GM23338 (cell line): ENCODE measurements at regions not wholly inside any gene's neighbourhood (a gene's known extent, or its start where the extent isn't known, plus 50 kb on each side); places are given as distances from the start of the nearest gene placed in this dataset.

Source experiments
- ATAC-seq: fragments of 200-7000 bp; cut with Tn5 transposase; 3 replicates; pipeline ENCODE4 v1.9.1; 2020
- DNase-seq: peaks from one replicate; pipeline ENCODE4 v3.0.0-alpha.2; 2015; ENCODE audit warnings: low spot score
- H2AFZ ChIP-seq: fragments of 200-600 bp; sonication (generic); 2 replicates; pipeline ENCODE4 v1.8.0; 2016; ENCODE audit warnings: antibody characterized with exemption, mild to moderate bottlenecking, moderate library complexity
- H3F3A ChIP-seq: fragments of 200-600 bp; sonication (generic); replicated peaks from 2 replicates; pipeline ENCODE4 v1.8.0; 2017; ENCODE audit warnings: antibody characterized with exemption, mixed run types, low read depth
- H3K27ac ChIP-seq: fragments of 200-600 bp; sonication (generic); 2 replicates; pipeline ENCODE4 v1.6.1; 2016; ENCODE audit warnings: low read depth
- H3K27me3 ChIP-seq: fragments of 200-600 bp; sonication (generic); 2 replicates; pipeline ENCODE4 v1.8.0; 2016; ENCODE audit warnings: mild to moderate bottlenecking, mixed run types, moderate library complexity; ENCODE audit not compliant: insufficient read depth
- H3K36me3 ChIP-seq: fragments of 200-600 bp; sonication (generic); 2 replicates; pipeline ENCODE4 v1.8.0; 2016; ENCODE audit warnings: mild to moderate bottlenecking; ENCODE audit not compliant: insufficient read depth
- H3K4me1 ChIP-seq: fragments of 200-600 bp; sonication (generic); 2 replicates; pipeline ENCODE4 v1.8.0; 2016; ENCODE audit warnings: mild to moderate bottlenecking, moderate library complexity; ENCODE audit not compliant: insufficient read depth
- H3K4me2 ChIP-seq: fragments of 200-600 bp; sonication (generic); 2 replicates; pipeline ENCODE4 v1.7.1; 2017; ENCODE audit warnings: mixed run types
- H3K4me3 ChIP-seq: fragments of 200-600 bp; sonication (generic); 2 replicates; pipeline ENCODE4 v1.6.1; 2016; ENCODE audit warnings: mixed run types
- H3K79me2 ChIP-seq: fragments of 200-600 bp; sonication (generic); replicated peaks from 2 replicates; pipeline ENCODE4 v1.8.0; 2017; ENCODE audit warnings: mild to moderate bottlenecking; ENCODE audit not compliant: insufficient read depth
- H3K9me2 ChIP-seq: fragments of 200-600 bp; sonication (generic); 2 replicates; pipeline ENCODE4 v1.8.0; 2017; ENCODE audit not compliant: insufficient read depth
- H4K20me1 ChIP-seq: fragments of 200-600 bp; sonication (generic); replicated peaks from 2 replicates; pipeline ENCODE4 v1.8.0; 2017; ENCODE audit warnings: mild to moderate bottlenecking; ENCODE audit not compliant: insufficient read depth
- H3K27ac Mint-ChIP-seq: 2 replicates; pipeline ENCODE4 v1.8.0; 2020; ENCODE audit warnings: inconsistent platforms, mild to moderate bottlenecking, moderate library complexity, mixed read lengths
- H3K27me3 Mint-ChIP-seq: 3 replicates; pipeline ENCODE4 v1.8.0; 2022; ENCODE audit warnings: low read depth, mild to moderate bottlenecking, moderate library complexity, mixed read lengths, inconsistent platforms; ENCODE audit not compliant: insufficient read depth, poor library complexity
- H3K36me3 Mint-ChIP-seq: 3 replicates; pipeline ENCODE4 v1.8.0; 2021; ENCODE audit warnings: low read depth, mild to moderate bottlenecking, inconsistent platforms, moderate library complexity, mixed read lengths
- H3K4me1 Mint-ChIP-seq: 3 replicates; pipeline ENCODE4 v1.8.0; 2020; ENCODE audit warnings: mild to moderate bottlenecking, inconsistent platforms, mixed read lengths
- H3K4me3 Mint-ChIP-seq: 3 replicates; pipeline ENCODE4 v1.8.0; 2021; ENCODE audit warnings: moderate library complexity, mild to moderate bottlenecking, inconsistent platforms, mixed read lengths
- H3K9me3 Mint-ChIP-seq: 3 replicates; pipeline ENCODE4 v1.8.0; 2020; ENCODE audit warnings: moderate library complexity, mild to moderate bottlenecking, inconsistent platforms, mixed read lengths
- CREB1 ChIP-seq: fragments of 250-450 bp; sonication (Bioruptor Pico); IDR thresholded peaks from 2 replicates; pipeline ENCODE4 v1.5.0; 2020; ENCODE audit warnings: low read depth, mild to moderate bottlenecking, moderate library complexity
- EZH2phosphoT487 ChIP-seq: fragments of 200-600 bp; sonication (generic); IDR thresholded peaks from one replicate; pipeline ENCODE4 v1.8.1; 2018; ENCODE audit warnings: antibody characterized with exemption; ENCODE audit not compliant: unreplicated experiment
- JUNB ChIP-seq: IDR thresholded peaks from one replicate; pipeline ENCODE4 v1.6.1; 2016; ENCODE audit warnings: antibody characterized with exemption; ENCODE audit not compliant: unreplicated experiment
- NANOG ChIP-seq: IDR thresholded peaks from 2 replicates; pipeline ENCODE4 v1.6.1; 2016; ENCODE audit warnings: antibody characterized with exemption, borderline replicate concordance
- POLR2AphosphoS5 ChIP-seq: IDR thresholded peaks from 2 replicates; pipeline ENCODE4 v1.6.1; 2016; ENCODE audit warnings: antibody characterized with exemption, low read depth
- ZNF114 ChIP-seq: fragments of 250-450 bp; sonication (Bioruptor Pico); IDR thresholded peaks from 2 replicates; pipeline ENCODE4 v1.5.0; 2020; ENCODE audit warnings: mild to moderate bottlenecking, moderate library complexity
- ZNF331 ChIP-seq: fragments of 250-450 bp; sonication (Bioruptor Pico); IDR thresholded peaks from 2 replicates; pipeline ENCODE4 v1.5.0; 2020; ENCODE audit warnings: low read depth, mild to moderate bottlenecking, moderate library complexity
- TF ChIP-seq, protein P1 (sequence below): fragments of 250-450 bp; sonication (Bioruptor Pico); IDR thresholded peaks from 2 replicates; pipeline ENCODE4 v1.5.0; 2020; ENCODE audit warnings: mild to moderate bottlenecking, moderate library complexity
- TF ChIP-seq, protein P2 (sequence below): IDR thresholded peaks from 2 replicates; pipeline ENCODE4 v1.6.1; 2016; ENCODE audit warnings: antibody characterized with exemption

DNA sequence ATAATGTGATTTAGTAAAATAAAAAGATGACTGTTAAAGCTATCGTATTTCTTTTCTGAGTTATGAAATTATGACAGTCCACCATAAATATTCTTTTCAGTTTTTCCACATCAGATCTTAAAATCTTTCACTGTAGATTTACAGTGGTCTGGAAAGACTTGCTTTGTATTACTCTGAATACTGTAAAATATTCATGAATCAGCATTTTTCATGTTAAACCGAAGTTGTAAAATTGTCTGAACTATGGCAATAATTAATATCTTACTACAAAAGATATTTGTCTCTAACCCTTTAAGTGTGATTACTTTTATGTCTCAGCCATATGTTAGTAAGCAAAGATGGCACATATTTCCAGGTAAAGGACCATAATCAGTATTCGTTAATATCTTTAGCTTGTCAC is 1397.2 kb upstream of the PCDH9 start:
- no peaks in the 10 kb centered on the region for H3K4me1 Mint-ChIP-seq
- no peak for DNase-seq

DNA sequence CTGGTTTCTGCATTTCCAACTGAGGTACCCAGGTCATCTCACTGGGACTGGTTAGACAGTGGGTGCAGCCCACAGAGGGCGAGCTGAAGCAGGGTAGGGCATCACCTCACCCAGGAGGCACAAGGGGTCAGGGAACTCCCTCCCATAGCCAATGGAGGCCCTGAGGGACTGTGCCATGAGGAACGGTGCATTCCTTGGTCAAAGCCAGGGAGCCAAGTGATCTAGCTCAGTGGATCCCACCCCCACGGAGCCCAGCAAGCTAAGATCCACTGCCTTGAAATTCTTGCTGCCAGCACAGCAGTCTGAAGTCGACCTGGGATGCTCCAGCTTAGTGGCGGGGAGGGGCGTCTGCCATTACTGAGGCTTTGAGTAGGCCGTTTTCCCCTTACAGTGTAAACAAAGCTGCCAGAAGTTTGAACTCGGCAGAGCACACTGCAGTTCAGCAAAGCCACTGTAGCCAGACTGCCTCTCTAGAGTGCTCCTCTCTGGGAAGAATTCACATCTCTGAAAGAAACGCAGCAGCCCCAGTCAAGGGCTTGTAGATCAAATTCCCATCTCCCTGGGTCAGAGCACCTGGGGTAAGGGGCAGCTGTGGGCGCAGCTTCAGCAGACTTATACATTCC is 1386.6 kb upstream of the PCDH9 start:
- Histone ChIP-seq H3K4me2 (no peak overlapping the region), H3F3A (no peaks in the 10 kb centered on the region), H3K9me2 (no peaks in the 10 kb centered on the region; the same call in 1 of the 2 replicates), H4K20me1 (no peaks in the 10 kb centered on the region), H3K79me2 (no peaks in the 10 kb centered on the region), H3K4me1 (no peaks in the 10 kb centered on the region), H2AFZ (no peak overlapping the region), H3K27ac (no peak overlapping the region), H3K27me3 (no peaks in the 10 kb centered on the region), H3K4me3 (no peak overlapping the region), H3K36me3 (no peaks in the 10 kb centered on the region)
- Mint-ChIP-seq H3K27ac (no peak overlapping the region), H3K27me3 (no peaks in the 10 kb centered on the region), H3K36me3 (peaks cover 8% of the 10 kb centered on the region; the same call in 2 of the 3 replicates), H3K9me3 (peaks cover 13% of the 10 kb centered on the region; the same call in 2 of the 3 replicates), H3K4me3 (no peak overlapping the region), H3K4me1 (no peaks in the 10 kb centered on the region)
- no peak for DNase-seq
- ATAC-seq = no peak
- TF ChIP-seq, protein P1, sequence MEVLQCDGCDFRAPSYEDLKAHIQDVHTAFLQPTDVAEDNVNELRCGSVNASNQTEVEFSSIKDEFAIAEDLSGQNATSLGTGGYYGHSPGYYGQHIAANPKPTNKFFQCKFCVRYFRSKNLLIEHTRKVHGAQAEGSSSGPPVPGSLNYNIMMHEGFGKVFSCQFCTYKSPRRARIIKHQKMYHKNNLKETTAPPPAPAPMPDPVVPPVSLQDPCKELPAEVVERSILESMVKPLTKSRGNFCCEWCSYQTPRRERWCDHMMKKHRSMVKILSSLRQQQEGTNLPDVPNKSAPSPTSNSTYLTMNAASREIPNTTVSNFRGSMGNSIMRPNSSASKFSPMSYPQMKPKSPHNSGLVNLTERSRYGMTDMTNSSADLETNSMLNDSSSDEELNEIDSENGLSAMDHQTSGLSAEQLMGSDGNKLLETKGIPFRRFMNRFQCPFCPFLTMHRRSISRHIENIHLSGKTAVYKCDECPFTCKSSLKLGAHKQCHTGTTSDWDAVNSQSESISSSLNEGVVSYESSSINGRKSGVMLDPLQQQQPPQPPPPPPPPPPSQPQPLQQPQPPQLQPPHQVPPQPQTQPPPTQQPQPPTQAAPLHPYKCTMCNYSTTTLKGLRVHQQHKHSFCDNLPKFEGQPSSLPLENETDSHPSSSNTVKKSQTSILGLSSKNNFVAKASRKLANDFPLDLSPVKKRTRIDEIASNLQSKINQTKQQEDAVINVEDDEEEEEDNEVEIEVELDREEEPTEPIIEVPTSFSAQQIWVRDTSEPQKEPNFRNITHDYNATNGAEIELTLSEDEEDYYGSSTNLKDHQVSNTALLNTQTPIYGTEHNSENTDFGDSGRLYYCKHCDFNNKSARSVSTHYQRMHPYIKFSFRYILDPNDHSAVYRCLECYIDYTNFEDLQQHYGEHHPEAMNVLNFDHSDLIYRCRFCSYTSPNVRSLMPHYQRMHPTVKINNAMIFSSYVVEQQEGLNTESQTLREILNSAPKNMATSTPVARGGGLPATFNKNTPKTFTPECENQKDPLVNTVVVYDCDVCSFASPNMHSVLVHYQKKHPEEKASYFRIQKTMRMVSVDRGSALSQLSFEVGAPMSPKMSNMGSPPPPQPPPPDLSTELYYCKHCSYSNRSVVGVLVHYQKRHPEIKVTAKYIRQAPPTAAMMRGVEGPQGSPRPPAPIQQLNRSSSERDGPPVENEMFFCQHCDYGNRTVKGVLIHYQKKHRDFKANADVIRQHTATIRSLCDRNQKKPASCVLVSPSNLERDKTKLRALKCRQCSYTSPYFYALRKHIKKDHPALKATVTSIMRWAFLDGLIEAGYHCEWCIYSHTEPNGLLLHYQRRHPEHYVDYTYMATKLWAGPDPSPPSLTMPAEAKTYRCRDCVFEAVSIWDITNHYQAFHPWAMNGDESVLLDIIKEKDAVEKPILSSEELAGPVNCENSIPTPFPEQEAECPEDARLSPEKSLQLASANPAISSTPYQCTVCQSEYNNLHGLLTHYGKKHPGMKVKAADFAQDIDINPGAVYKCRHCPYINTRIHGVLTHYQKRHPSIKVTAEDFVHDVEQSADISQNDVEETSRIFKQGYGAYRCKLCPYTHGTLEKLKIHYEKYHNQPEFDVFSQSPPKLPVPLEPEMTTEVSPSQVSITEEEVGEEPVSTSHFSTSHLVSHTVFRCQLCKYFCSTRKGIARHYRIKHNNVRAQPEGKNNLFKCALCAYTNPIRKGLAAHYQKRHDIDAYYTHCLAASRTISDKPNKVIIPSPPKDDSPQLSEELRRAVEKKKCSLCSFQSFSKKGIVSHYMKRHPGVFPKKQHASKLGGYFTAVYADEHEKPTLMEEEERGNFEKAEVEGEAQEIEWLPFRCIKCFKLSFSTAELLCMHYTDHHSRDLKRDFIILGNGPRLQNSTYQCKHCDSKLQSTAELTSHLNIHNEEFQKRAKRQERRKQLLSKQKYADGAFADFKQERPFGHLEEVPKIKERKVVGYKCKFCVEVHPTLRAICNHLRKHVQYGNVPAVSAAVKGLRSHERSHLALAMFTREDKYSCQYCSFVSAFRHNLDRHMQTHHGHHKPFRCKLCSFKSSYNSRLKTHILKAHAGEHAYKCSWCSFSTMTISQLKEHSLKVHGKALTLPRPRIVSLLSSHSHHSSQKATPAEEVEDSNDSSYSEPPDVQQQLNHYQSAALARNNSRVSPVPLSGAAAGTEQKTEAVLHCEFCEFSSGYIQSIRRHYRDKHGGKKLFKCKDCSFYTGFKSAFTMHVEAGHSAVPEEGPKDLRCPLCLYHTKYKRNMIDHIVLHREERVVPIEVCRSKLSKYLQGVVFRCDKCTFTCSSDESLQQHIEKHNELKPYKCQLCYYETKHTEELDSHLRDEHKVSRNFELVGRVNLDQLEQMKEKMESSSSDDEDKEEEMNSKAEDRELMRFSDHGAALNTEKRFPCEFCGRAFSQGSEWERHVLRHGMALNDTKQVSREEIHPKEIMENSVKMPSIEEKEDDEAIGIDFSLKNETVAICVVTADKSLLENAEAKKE (CRISPR knock-in tag) = no peak
- TF ChIP-seq EZH2phosphoT487 = no peak
- TF ChIP-seq NANOG = no peak
- TF ChIP-seq JUNB = no peak
- TF ChIP-seq POLR2AphosphoS5 = no peak
- TF ChIP-seq, protein P2, sequence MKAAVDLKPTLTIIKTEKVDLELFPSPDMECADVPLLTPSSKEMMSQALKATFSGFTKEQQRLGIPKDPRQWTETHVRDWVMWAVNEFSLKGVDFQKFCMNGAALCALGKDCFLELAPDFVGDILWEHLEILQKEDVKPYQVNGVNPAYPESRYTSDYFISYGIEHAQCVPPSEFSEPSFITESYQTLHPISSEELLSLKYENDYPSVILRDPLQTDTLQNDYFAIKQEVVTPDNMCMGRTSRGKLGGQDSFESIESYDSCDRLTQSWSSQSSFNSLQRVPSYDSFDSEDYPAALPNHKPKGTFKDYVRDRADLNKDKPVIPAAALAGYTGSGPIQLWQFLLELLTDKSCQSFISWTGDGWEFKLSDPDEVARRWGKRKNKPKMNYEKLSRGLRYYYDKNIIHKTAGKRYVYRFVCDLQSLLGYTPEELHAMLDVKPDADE = no peak
- TF ChIP-seq CREB1 (CRISPR knock-in tag) = no peak

More for the DNA sequence above, 1397.2 kb upstream of the PCDH9 start:
- H3K9me2 ChIP-seq = no peaks in the 10 kb centered on the region
- Mint-ChIP-seq H3K27me3 (no peaks in the 10 kb centered on the region), H3K9me3 (peaks cover 6% of the 10 kb centered on the region; the same call in 1 of the 3 replicates), H3K4me3 (no peak overlapping the region), H3K36me3 (no peaks in the 10 kb centered on the region), H3K27ac (no peak overlapping the region)
- H3K79me2 ChIP-seq = no peaks in the 10 kb centered on the region
- no peak for TF ChIP-seq ZNF114 (CRISPR knock-in tag)
- no peak for TF ChIP-seq JUNB
- TF ChIP-seq NANOG = no peak
- no peak for TF ChIP-seq CREB1 (CRISPR knock-in tag)
- TF ChIP-seq ZNF331 (CRISPR knock-in tag) = no peak
- TF ChIP-seq, protein P2 = no peak
- H4K20me1 ChIP-seq = no peaks in the 10 kb centered on the region
- no peak overlapping the region for H3K4me3 ChIP-seq
- no peaks in the 10 kb centered on the region for H3K27me3 ChIP-seq
- ATAC-seq = no peak
- no peak overlapping the region for H2AFZ ChIP-seq
- H3F3A ChIP-seq = no peaks in the 10 kb centered on the region
- no peaks in the 10 kb centered on the region for H3K36me3 ChIP-seq
- no peak overlapping the region for H3K4me2 ChIP-seq
- no peak overlapping the region for H3K27ac ChIP-seq
- no peaks in the 10 kb centered on the region for H3K4me1 ChIP-seq
